ENCODE measurements at regions not wholly inside any gene's neighbourhood (a gene's known extent, or its start where the extent isn't known, plus 50 kb on each side); places are given as distances from the start of the nearest gene placed in this dataset.

GRCh38 chr14:82854901-82855300, 1321.2 kb upstream of the SEL1L start:
- Mint-ChIP-seq H3K36me3 (ENCODE audit: low read depth) (no peaks in the 10 kb centered on the region), H3K9me3 (no peaks in the 10 kb centered on the region), H3K4me3 (no peak overlapping the region), H3K4me1 (no peaks in the 10 kb centered on the region), H3K27ac (no peak overlapping the region), H3K27me3 (no peaks in the 10 kb centered on the region)
- intact Hi-C loops (cut with micrococcal nuclease) = no loop called here
- no peak for DNase-seq

- H3K9me3 Mint-ChIP-seq = no peaks in the 10 kb centered on the region
- no peak for DNase-seq
- intact Hi-C loops (cut with micrococcal nuclease) = no loop called here
- no peaks in the 10 kb centered on the region for H3K4me1 Mint-ChIP-seq
- H3K4me3 Mint-ChIP-seq = no peak overlapping the region
- H3K36me3 Mint-ChIP-seq (ENCODE audit: low read depth) = no peaks in the 10 kb centered on the region
- no peaks in the 10 kb centered on the region for H3K27me3 Mint-ChIP-seq
- H3K27ac Mint-ChIP-seq = no peak overlapping the region
Measured at GRCh38 chr14:82855912-82856391, 1322.3 kb upstream of the SEL1L start.

GRCh38 chr14:82861313-82861712, 1327.7 kb upstream of the SEL1L start:
- intact Hi-C loops (cut with micrococcal nuclease) = no loop called here
- Mint-ChIP-seq H3K36me3 (ENCODE audit: low read depth) (no peaks in the 10 kb centered on the region), H3K27ac (no peak overlapping the region), H3K4me1 (no peaks in the 10 kb centered on the region), H3K27me3 (no peaks in the 10 kb centered on the region), H3K9me3 (peaks cover 8% of the 10 kb centered on the region), H3K4me3 (no peak overlapping the region)
- DNase-seq = no peak

GRCh38 chr14:82872494-82872893, 1338.8 kb upstream of the SEL1L start:
- no peaks in the 10 kb centered on the region for H3K4me1 Mint-ChIP-seq
- no peak for DNase-seq
- no peaks in the 10 kb centered on the region for H3K27me3 Mint-ChIP-seq
- no peaks in the 10 kb centered on the region for H3K36me3 Mint-ChIP-seq (ENCODE audit: low read depth)
- peaks cover 7% of the 10 kb centered on the region for H3K9me3 Mint-ChIP-seq
- intact Hi-C loops (cut with micrococcal nuclease) = no loop called here
- H3K27ac Mint-ChIP-seq = no peak overlapping the region
- no peak overlapping the region for H3K4me3 Mint-ChIP-seq

- no peaks in the 10 kb centered on the region for H3K27me3 Mint-ChIP-seq
- DNase-seq = no peak
- H3K36me3 Mint-ChIP-seq (ENCODE audit: low read depth) = no peaks in the 10 kb centered on the region
- no peaks in the 10 kb centered on the region for H3K4me1 Mint-ChIP-seq
- no peaks in the 10 kb centered on the region for H3K9me3 Mint-ChIP-seq
- H3K4me3 Mint-ChIP-seq = no peak overlapping the region
- intact Hi-C loops (cut with micrococcal nuclease) = no loop called here
- H3K27ac Mint-ChIP-seq = no peak overlapping the region
Measured at GRCh38 chr14:82878951-82879350, 1345.3 kb upstream of the SEL1L start.

GRCh38 chr14:82879949-82880535, 1346.4 kb upstream of the SEL1L start:
- no peaks in the 10 kb centered on the region for H3K9me3 Mint-ChIP-seq
- H3K4me3 Mint-ChIP-seq = no peak overlapping the region
- no peaks in the 10 kb centered on the region for H3K4me1 Mint-ChIP-seq
- no peak for DNase-seq
- H3K27ac Mint-ChIP-seq = no peak overlapping the region
- no peaks in the 10 kb centered on the region for H3K36me3 Mint-ChIP-seq (ENCODE audit: low read depth)
- intact Hi-C loops (cut with micrococcal nuclease) = no loop called here
- H3K27me3 Mint-ChIP-seq = no peaks in the 10 kb centered on the region

GRCh38 chr14:82886670-82887069, 1353.0 kb upstream of the SEL1L start:
- H3K36me3 Mint-ChIP-seq (ENCODE audit: low read depth) = no peaks in the 10 kb centered on the region
- no peaks in the 10 kb centered on the region for H3K9me3 Mint-ChIP-seq
- intact Hi-C loops (cut with micrococcal nuclease) = no loop called here
- no peaks in the 10 kb centered on the region for H3K4me1 Mint-ChIP-seq
- no peak overlapping the region for H3K4me3 Mint-ChIP-seq
- DNase-seq = no peak
- no peaks in the 10 kb centered on the region for H3K27me3 Mint-ChIP-seq
- no peak overlapping the region for H3K27ac Mint-ChIP-seq

- H3K9me3 Mint-ChIP-seq = peaks cover 5% of the 10 kb centered on the region
- DNase-seq = no peak
- H3K4me3 Mint-ChIP-seq = no peak overlapping the region
- no peak overlapping the region for H3K27ac Mint-ChIP-seq
- H3K27me3 Mint-ChIP-seq = no peaks in the 10 kb centered on the region
- intact Hi-C loops (cut with micrococcal nuclease) = no loop called here
- H3K4me1 Mint-ChIP-seq = no peaks in the 10 kb centered on the region
- no peaks in the 10 kb centered on the region for H3K36me3 Mint-ChIP-seq (ENCODE audit: low read depth)
Measured at GRCh38 chr14:82889701-82890100, 1356.0 kb upstream of the SEL1L start.

- no peaks in the 10 kb centered on the region for H3K36me3 Mint-ChIP-seq (ENCODE audit: low read depth)
- H3K4me3 Mint-ChIP-seq = no peak overlapping the region
- DNase-seq = no peak
- intact Hi-C loops (cut with micrococcal nuclease) = no loop called here
- H3K27me3 Mint-ChIP-seq = no peaks in the 10 kb centered on the region
- no peaks in the 10 kb centered on the region for H3K4me1 Mint-ChIP-seq
- no peak overlapping the region for H3K27ac Mint-ChIP-seq
- H3K9me3 Mint-ChIP-seq = peaks cover 12% of the 10 kb centered on the region
Measured at GRCh38 chr14:82896476-82896875, 1362.8 kb upstream of the SEL1L start.

- H3K27me3 Mint-ChIP-seq = no peaks in the 10 kb centered on the region
- no peak overlapping the region for H3K27ac Mint-ChIP-seq
- intact Hi-C loops (cut with micrococcal nuclease) = no loop called here
- peaks cover 8% of the 10 kb centered on the region for H3K9me3 Mint-ChIP-seq
- no peak for DNase-seq
- no peaks in the 10 kb centered on the region for H3K4me1 Mint-ChIP-seq
- H3K36me3 Mint-ChIP-seq (ENCODE audit: low read depth) = no peaks in the 10 kb centered on the region
- no peak overlapping the region for H3K4me3 Mint-ChIP-seq
Measured at GRCh38 chr14:82897469-82898308, 1364.0 kb upstream of the SEL1L start.

GRCh38 chr14:82905762-82906161, 1372.1 kb upstream of the SEL1L start:
- Mint-ChIP-seq H3K9me3 (peaks cover 9% of the 10 kb centered on the region), H3K36me3 (ENCODE audit: low read depth) (no peaks in the 10 kb centered on the region), H3K4me1 (no peaks in the 10 kb centered on the region), H3K4me3 (no peak overlapping the region), H3K27ac (no peak overlapping the region), H3K27me3 (no peaks in the 10 kb centered on the region)
- intact Hi-C loops (cut with micrococcal nuclease) = no loop called here
- no peak for DNase-seq

GRCh38 chr14:82911930-82912329, 1378.3 kb upstream of the SEL1L start:
- no peak overlapping the region for H3K4me3 Mint-ChIP-seq
- no peak for DNase-seq
- intact Hi-C loops (cut with micrococcal nuclease) = no loop called here
- H3K27ac Mint-ChIP-seq = no peak overlapping the region
- peaks cover 9% of the 10 kb centered on the region for H3K9me3 Mint-ChIP-seq
- H3K4me1 Mint-ChIP-seq = no peaks in the 10 kb centered on the region
- H3K36me3 Mint-ChIP-seq (ENCODE audit: low read depth) = no peaks in the 10 kb centered on the region
- no peaks in the 10 kb centered on the region for H3K27me3 Mint-ChIP-seq

GRCh38 chr14:82913396-82913795, 1379.7 kb upstream of the SEL1L start:
- Mint-ChIP-seq H3K36me3 (ENCODE audit: low read depth) (no peaks in the 10 kb centered on the region), H3K9me3 (peaks cover 5% of the 10 kb centered on the region), H3K4me1 (no peaks in the 10 kb centered on the region), H3K27ac (no peak overlapping the region), H3K27me3 (no peaks in the 10 kb centered on the region), H3K4me3 (no peak overlapping the region)
- DNase-seq = no peak
- intact Hi-C loops (cut with micrococcal nuclease) = no loop called here

- no peak for DNase-seq
- Mint-ChIP-seq H3K27me3 (no peaks in the 10 kb centered on the region), H3K4me3 (no peak overlapping the region), H3K27ac (no peak overlapping the region), H3K4me1 (no peaks in the 10 kb centered on the region), H3K36me3 (ENCODE audit: low read depth) (no peaks in the 10 kb centered on the region), H3K9me3 (peaks cover under 1% of the 10 kb centered on the region)
- intact Hi-C loops (cut with micrococcal nuclease) = no loop called here
Measured at GRCh38 chr14:82915381-82915780, 1381.7 kb upstream of the SEL1L start.
